ENCODE measurements at regions not wholly inside any gene's neighbourhood (a gene's known extent, or its start where the extent isn't known, plus 50 kb on each side); places are given as distances from the start of the nearest gene placed in this dataset.
"Not testable (repeated sequence)": the region's sequence is repeated elsewhere in the genome, so short reads cannot be mapped to it uniquely, and the experiment has no call there.

DNA sequence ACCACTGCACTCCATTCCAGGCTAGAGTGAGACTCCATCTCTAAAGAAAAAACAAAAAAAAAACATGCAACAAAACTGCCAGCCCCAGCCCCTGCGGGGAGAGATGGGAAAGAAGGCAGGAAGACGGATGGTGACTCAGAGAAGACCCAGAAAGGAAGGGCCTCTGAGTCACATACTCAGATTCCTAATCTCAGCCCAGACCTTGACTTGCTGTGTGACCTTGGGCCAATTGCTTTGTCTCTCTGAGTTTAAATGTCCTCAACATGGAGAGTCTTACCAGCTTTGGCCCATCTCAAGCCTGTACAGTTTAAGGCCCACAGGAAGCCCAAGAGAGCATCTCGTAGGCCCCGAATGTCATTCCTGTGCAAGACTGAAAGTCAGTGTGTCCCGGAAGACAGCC lies 86.5 kb upstream of the LHX1 start:
- H3K9me3 ChIP-seq, result no peaks in the 10 kb centered on the region
- H3K27ac ChIP-seq, result no peak overlapping the region
- intact Hi-C loops (cut with DNase I), result no loop called here
- H3K27me3 ChIP-seq, result no peaks in the 10 kb centered on the region
- peak in 1 of 4 donors; percentile 42 for ATAC-seq
- 50% methylated on average over 2 of the region's 5 CpGs for WGBS (ENCODE audit: insufficient coverage, low coverage, low lambda C conversion rate, missing lambda C conversion rate)
- no peaks in the 10 kb centered on the region for H3K36me3 ChIP-seq
- TF ChIP-seq CTCF (IDR thresholded peaks at IDR 0.05) (no peak), POLR2A (IDR thresholded peaks at IDR 0.05) (no peak)
- no peaks in the 10 kb centered on the region for H3K4me1 ChIP-seq
- no peak overlapping the region for H3K4me3 ChIP-seq
- DNase-seq, result no peak

- Histone ChIP-seq H3K9me3 (no peaks in the 10 kb centered on the region), H3K4me3 (no peak overlapping the region), H3K4me1 (no peaks in the 10 kb centered on the region), H3K27me3 (no peaks in the 10 kb centered on the region), H3K27ac (no peak overlapping the region), H3K36me3 (no peaks in the 10 kb centered on the region)
- DNase-seq (no peak), ATAC-seq (no peak)
- TF ChIP-seq POLR2A (IDR thresholded peaks at IDR 0.05), result no peak
- TF ChIP-seq CTCF (IDR thresholded peaks at IDR 0.05), result no peak
- WGBS (ENCODE audit: insufficient coverage, low coverage, low lambda C conversion rate, missing lambda C conversion rate), result 75% methylated on average over 5 of the region's 7 CpGs
- intact Hi-C loops (cut with DNase I), result no loop called here
Measured at GRCh38 chr17:36851250-36851649, 86.0 kb upstream of the LHX1 start.

- H3K4me3 ChIP-seq; H3K36me3 ChIP-seq; H3K9me3 ChIP-seq; H3K27me3 ChIP-seq; H3K27ac ChIP-seq; intact Hi-C loops (cut with DNase I); DNase-seq; H3K4me1 ChIP-seq; ATAC-seq: not testable (repeated sequence)
- WGBS (ENCODE audit: insufficient coverage, low coverage, low lambda C conversion rate, missing lambda C conversion rate), result 50% methylated on average over 1 of the region's 1 CpG
Measured at GRCh38 chr17:36852478-36852877, 84.8 kb upstream of the LHX1 start.

DNA sequence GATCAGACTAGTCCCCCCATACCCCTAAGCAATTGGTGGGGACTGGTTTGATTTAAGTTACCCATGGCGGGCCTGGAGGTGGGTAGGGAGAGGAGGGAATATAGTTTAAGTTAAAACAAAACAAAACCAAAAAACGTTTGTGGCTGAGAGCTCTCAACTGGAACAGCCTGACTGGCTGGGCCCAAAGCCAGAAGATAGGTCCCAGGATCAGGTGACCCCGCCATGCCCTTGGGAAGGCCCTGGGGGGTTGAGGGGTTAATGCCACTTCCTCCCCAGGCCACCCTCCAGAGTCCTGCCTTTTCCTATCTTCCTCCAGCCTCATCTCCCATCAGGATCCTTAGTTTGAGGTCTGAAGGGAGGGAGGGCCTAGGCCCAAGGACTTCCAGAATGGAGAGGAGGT lies 82.3 kb upstream of the LHX1 start:
- intact Hi-C loops (cut with DNase I), result no loop called here
- Histone ChIP-seq H3K4me3 (no peak overlapping the region), H3K9me3 (no peaks in the 10 kb centered on the region), H3K4me1 (no peaks in the 10 kb centered on the region), H3K36me3 (no peaks in the 10 kb centered on the region), H3K27ac (no peak overlapping the region), H3K27me3 (no peaks in the 10 kb centered on the region)
- TF ChIP-seq CTCF (IDR thresholded peaks at IDR 0.05) (no peak), POLR2A (IDR thresholded peaks at IDR 0.05) (no peak)
- no peak for DNase-seq
- WGBS (ENCODE audit: insufficient coverage, low coverage, low lambda C conversion rate, missing lambda C conversion rate), result 47% methylated on average over 3 of the region's 3 CpGs
- no peak for ATAC-seq

DNA sequence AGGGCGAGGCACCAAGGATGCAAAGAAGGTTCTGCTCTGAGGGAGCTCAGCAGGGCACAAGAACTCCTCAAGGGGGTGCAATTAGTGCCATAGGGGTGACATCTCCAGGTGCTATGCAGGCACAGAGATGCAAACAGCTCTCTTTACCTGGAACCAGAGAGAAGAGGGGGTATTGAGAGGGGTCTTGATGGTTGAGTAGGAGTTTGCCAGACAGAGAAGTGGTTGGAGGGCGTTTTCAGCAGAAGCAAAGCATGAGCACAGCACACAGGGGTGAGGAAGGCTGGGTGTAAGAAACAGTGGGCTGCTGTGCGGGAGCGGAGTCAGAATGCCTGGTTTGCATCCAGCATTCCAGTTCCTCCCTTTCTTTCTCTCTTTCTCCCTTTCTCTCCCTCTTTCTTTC lies 81.8 kb upstream of the LHX1 start:
- no peak for ATAC-seq
- intact Hi-C loops (cut with DNase I), result no loop called here
- 89% methylated on average over 3 of the region's 4 CpGs for WGBS (ENCODE audit: insufficient coverage, low coverage, low lambda C conversion rate, missing lambda C conversion rate)

More for the DNA sequence above, 81.8 kb upstream of the LHX1 start:
- DNase-seq, result no peak
- Histone ChIP-seq H3K27ac (no peak overlapping the region), H3K27me3 (no peaks in the 10 kb centered on the region), H3K36me3 (no peaks in the 10 kb centered on the region), H3K9me3 (no peaks in the 10 kb centered on the region), H3K4me3 (no peak overlapping the region), H3K4me1 (no peaks in the 10 kb centered on the region)
- TF ChIP-seq CTCF (IDR thresholded peaks at IDR 0.05) (no peak), POLR2A (IDR thresholded peaks at IDR 0.05) (no peak)

Measured in right lobe of liver (tissue), 6 donors.